Large intestine (tissue), 3 donors: ENCODE measurements at regions not wholly inside any gene's neighbourhood (a gene's known extent, or its start where the extent isn't known, plus 50 kb on each side); places are given as distances from the start of the nearest gene placed in this dataset.
"Not testable (repeated sequence)": the region's sequence is repeated elsewhere in the genome, so short reads cannot be mapped to it uniquely, and the experiment has no call there.

Experiments used
- DNase-seq, 2 donors: peaks; one replicate each; pipeline versions ENCODE4 v3.0.0 to v3.0.0-alpha.2; 2013
- H3K27ac ChIP-seq: one replicate; pipeline ENCODE4 v1.5.1; 2013; ENCODE audit warnings: low read length
- H3K27me3 ChIP-seq: 2 replicates; pipeline ENCODE4 v1.6.1; 2013; ENCODE audit warnings: low read length; ENCODE audit not compliant: control insufficient read depth, insufficient read depth
- H3K36me3 ChIP-seq: 2 replicates; pipeline ENCODE4 v1.6.1; 2013; ENCODE audit warnings: low read length; ENCODE audit not compliant: control insufficient read depth, insufficient read depth
- H3K4me1 ChIP-seq: one replicate; pipeline ENCODE4 v1.6.1; 2013; ENCODE audit warnings: low read length; ENCODE audit not compliant: control insufficient read depth, insufficient read depth
- H3K4me3 ChIP-seq: one replicate; pipeline ENCODE4 v1.5.1; 2013; ENCODE audit warnings: low read length
- H3K9me3 ChIP-seq: one replicate; pipeline ENCODE4 v1.6.1; 2013; ENCODE audit warnings: mild to moderate bottlenecking, low read depth, low read length, moderate library complexity; ENCODE audit not compliant: control insufficient read depth
- WGBS: methylation state at CpG from one replicate; pipeline ENCODE4 v1.1.5; 2013; ENCODE audit warnings: low lambda C conversion rate; ENCODE audit not compliant: insufficient coverage; 5-methylcytosine and 5-hydroxymethylcytosine counted together

DNA sequence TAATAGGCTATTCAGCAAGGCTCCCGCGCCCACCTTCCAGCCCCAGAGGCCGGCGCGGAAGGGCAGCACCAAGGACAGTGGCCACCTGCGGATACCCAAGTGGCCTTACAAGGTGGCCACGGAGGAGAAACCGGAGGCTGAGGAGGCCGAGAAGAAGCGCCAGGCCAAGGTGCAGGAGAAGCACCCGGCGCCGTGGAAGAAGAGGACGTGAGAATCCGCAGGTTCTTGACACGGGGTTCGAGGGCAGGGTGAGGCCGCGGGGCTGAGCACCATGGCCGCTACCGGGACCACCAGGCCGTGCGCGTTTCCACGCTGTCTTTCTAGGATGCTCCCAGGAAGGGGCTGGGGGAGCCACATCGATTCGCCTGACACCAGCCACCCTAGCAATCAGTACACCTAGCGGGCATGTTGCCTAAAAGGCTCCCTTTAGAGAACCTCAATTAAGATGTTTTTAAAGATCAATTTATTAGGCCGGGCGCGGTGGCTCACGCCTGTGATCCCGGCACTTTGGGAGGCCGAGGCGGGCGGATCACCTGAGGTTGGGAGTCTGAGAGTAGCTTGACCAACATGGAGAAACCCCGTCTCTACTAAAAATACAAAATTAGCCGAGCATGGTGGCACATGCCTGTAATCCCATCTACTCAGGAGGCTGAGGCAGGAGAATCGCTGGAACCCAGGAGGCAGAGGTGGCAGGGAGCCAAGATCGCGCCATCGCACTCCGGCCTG, 134.3 kb upstream of the OR4C13 start:
- H3K36me3 ChIP-seq, H3K4me1 ChIP-seq, H3K4me3 ChIP-seq, DNase-seq, H3K27me3 ChIP-seq, H3K27ac ChIP-seq, H3K9me3 ChIP-seq: not testable (repeated sequence)
- WGBS = no CpG with 5 or more reads among the region's 43 CpGs

DNA sequence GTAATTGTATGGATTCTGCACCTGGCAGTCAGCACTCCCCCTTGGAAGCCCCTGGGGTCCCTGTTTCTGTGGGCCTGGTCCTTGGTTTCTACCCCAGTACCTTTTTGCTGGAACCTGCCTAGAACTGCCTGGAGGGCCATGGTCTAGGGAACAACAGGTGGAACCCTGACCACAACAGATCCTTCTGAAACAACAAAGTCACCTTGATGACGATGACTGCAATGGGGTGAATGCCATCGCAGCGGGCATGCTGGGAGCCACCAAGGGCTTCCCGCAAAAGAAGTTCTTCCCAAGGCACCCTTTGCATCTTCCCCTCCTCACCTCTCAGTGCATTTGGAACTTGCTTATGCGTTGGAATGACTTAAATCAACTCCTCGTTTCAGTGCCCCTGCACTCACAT, 129.0 kb upstream of the OR4C13 start:
- WGBS = no CpG with 5 or more reads among the region's 6 CpGs
- not testable (repeated sequence) for H3K36me3 ChIP-seq, H3K9me3 ChIP-seq, H3K4me1 ChIP-seq, DNase-seq, H3K27ac ChIP-seq, H3K4me3 ChIP-seq, H3K27me3 ChIP-seq

GRCh38 chr11:49850541-49850940, 101.7 kb upstream of the OR4C13 start:
- H3K4me3 ChIP-seq, H3K27me3 ChIP-seq, DNase-seq, H3K27ac ChIP-seq, H3K4me1 ChIP-seq, H3K36me3 ChIP-seq: not testable (repeated sequence)
- no CpG with 5 or more reads among the region's 29 CpGs for WGBS
- H3K9me3 ChIP-seq = peaks cover 14% of the 10 kb centered on the region

DNA sequence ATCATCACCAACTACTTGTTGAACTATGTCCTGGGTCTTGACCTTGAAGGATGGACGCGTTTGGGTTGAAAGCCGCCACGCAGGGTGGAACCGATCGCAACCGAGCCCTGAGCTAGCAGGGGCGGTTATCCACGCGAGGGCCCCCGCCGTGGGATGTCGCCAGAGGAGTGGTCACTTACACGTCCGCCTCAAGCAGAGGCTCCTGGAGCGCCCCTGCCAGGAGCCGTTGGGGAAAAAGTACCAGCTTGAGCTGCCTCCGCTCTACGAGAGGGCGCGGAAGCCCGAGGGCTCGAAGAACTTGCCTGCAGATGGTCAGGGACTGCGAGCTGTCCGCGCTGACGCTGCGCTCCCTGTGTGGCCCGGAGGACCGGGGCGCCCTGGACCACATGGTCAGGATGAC, 100.7 kb upstream of the OR4C13 start:
- no CpG with 5 or more reads among the region's 31 CpGs for WGBS

GRCh38 chr11:49851971-49852389, 100.2 kb upstream of the OR4C13 start:
- no peaks in the 10 kb centered on the region for H3K27me3 ChIP-seq
- H3K4me1 ChIP-seq = no peaks in the 10 kb centered on the region
- H3K27ac ChIP-seq = no peak overlapping the region
- no CpG with 5 or more reads among the region's 35 CpGs for WGBS
- H3K36me3 ChIP-seq = no peaks in the 10 kb centered on the region
- DNase-seq = no peak
- H3K9me3 ChIP-seq = peaks cover 14% of the 10 kb centered on the region
- H3K4me3 ChIP-seq = no peak overlapping the region

More for the DNA sequence above, 100.7 kb upstream of the OR4C13 start:
- H3K4me1 ChIP-seq = no peaks in the 10 kb centered on the region
- no peak for DNase-seq
- peaks cover 14% of the 10 kb centered on the region for H3K9me3 ChIP-seq
- no peak overlapping the region for H3K4me3 ChIP-seq
- no peaks in the 10 kb centered on the region for H3K36me3 ChIP-seq
- no peaks in the 10 kb centered on the region for H3K27me3 ChIP-seq
- H3K27ac ChIP-seq = no peak overlapping the region

DNA sequence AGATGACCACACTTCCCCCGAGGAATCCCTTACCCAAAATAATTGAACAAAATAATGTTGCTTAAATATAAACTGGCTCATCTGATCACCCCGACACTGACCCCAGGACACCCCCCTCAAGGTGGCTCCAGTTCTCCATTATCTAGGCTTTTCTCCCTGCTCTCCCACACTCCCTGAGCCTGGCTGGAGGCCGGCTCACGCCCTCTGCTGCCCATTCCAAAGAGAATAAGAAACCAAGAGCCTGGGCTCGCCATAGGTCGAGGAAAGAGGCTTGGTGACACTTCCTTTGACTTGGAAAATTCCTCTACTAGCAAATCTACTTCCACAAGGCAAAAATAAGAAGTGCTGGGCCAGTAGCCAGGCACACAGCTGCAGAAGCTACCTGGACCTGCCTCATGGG, 63.3 kb upstream of the OR4C13 start:
- not testable (repeated sequence) for H3K27me3 ChIP-seq, H3K4me3 ChIP-seq, H3K4me1 ChIP-seq, H3K27ac ChIP-seq, DNase-seq, H3K36me3 ChIP-seq
- H3K9me3 ChIP-seq = peaks cover 20% of the 10 kb centered on the region
- no CpG with 5 or more reads among the region's 6 CpGs for WGBS

DNA sequence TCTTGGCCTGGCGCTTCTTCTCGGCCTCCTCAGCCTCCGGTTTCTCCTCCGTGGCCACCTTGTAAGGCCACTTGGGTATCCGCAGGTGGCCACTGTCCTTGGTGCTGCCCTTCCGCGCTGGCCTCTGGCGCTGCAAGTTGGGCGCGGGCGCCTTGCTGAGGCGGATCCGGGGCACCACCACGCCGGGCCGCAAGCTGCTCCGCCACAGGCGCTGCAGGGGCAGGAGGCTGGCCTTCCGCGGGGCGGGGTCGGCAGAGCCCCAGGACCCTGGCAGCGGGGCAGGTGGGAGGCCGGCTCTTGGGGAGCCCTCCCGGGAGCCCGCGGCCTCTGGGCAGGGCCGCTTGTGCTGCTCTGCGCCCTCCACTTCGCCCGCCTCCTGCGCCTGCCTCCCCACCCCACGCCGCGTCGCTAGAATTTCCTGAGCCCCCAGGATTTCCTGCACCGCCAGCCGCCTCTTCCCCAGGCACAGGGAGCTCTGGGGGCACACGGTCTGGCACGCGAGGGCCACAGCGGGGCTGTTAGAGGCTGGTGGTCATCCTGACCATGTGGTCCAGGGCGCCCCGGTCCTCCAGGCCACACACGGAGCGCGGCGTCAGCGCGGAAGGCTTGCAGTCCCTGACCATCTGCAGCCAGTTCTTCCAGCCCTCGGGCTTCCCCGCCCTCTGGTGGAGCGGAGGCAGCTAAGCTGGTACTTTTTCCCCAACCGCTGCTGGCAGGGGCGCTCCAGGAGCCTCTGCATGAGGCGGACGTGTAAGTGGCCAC, 60.1 kb upstream of the OR4C13 start:
- no CpG with 5 or more reads among the region's 57 CpGs for WGBS
- not testable (repeated sequence) for H3K4me3 ChIP-seq

GRCh38 chr11:49893442-49893841, 58.7 kb upstream of the OR4C13 start:
- no CpG with 5 or more reads among the region's 29 CpGs for WGBS
- not testable (repeated sequence) for H3K36me3 ChIP-seq, H3K27me3 ChIP-seq, DNase-seq, H3K4me3 ChIP-seq, H3K27ac ChIP-seq, H3K4me1 ChIP-seq
- H3K9me3 ChIP-seq = peaks cover 17% of the 10 kb centered on the region

More for the DNA sequence above, 60.1 kb upstream of the OR4C13 start:
- H3K9me3 ChIP-seq = peaks cover 17% of the 10 kb centered on the region
- not testable (repeated sequence) for H3K36me3 ChIP-seq, H3K4me1 ChIP-seq, H3K27ac ChIP-seq, H3K27me3 ChIP-seq, DNase-seq
